ENCODE measurements at regions not wholly inside any gene's neighbourhood (a gene's known extent, or its start where the extent isn't known, plus 50 kb on each side); places are given as distances from the start of the nearest gene placed in this dataset.

- DNase-seq (ENCODE audit: low read depth in 1 of 2, low spot score in 1 of 2), result no peak
- in situ Hi-C loops (cut with HindIII; ENCODE audit: low pct_unique_long_range_greater_than_20kb, low sequenced_read_pairs), result no loop called here
- no peak for TF ChIP-seq JUND (IDR thresholded peaks at IDR 0.05; ENCODE audit: low read depth)
Observed at GRCh38 chr5:4700871-4701270, 439.3 kb upstream of the ADAMTS16 start.

DNA sequence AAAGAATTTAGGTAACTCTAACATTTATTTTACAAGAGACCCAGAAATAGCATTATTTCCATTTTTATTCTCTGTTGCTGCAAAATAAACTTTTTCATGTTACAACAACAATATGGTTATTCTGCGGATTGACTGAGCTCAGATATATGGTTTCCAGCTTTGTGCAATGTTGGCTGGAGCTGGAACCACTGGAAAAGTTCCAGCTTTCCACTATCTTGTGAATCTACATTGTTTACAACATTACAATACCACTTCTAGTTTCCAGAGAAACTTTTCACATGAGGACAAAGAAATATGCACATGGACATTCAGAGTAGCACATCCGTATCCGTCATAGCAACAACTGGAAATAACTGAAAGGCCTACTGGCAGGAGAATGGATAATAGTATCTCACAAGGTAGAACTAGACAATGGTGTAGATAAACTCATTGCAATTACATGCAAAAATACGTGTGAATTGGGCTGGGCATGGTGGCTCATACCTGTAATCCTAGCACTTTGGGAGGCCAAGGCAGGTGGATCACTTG, 436.1 kb upstream of the ADAMTS16 start:
- no peak for DNase-seq (ENCODE audit: low read depth in 1 of 2, low spot score in 1 of 2)
- no peak for TF ChIP-seq JUND (IDR thresholded peaks at IDR 0.05; ENCODE audit: low read depth)
- in situ Hi-C loops (cut with HindIII; ENCODE audit: low pct_unique_long_range_greater_than_20kb, low sequenced_read_pairs), result no loop called here

- in situ Hi-C loops (cut with HindIII; ENCODE audit: low pct_unique_long_range_greater_than_20kb, low sequenced_read_pairs), result no loop called here
- TF ChIP-seq JUND (IDR thresholded peaks at IDR 0.05; ENCODE audit: low read depth), result no peak
- DNase-seq (ENCODE audit: low read depth in 1 of 2, low spot score in 1 of 2), result no peak
Observed at GRCh38 chr5:4704951-4705350, 435.2 kb upstream of the ADAMTS16 start.

- in situ Hi-C loops (cut with HindIII; ENCODE audit: low pct_unique_long_range_greater_than_20kb, low sequenced_read_pairs), result no loop called here
- no peak for DNase-seq (ENCODE audit: low read depth in 1 of 2, low spot score in 1 of 2)
- no peak for TF ChIP-seq JUND (IDR thresholded peaks at IDR 0.05; ENCODE audit: low read depth)
Observed at GRCh38 chr5:4716781-4717180, 423.3 kb upstream of the ADAMTS16 start.

DNA sequence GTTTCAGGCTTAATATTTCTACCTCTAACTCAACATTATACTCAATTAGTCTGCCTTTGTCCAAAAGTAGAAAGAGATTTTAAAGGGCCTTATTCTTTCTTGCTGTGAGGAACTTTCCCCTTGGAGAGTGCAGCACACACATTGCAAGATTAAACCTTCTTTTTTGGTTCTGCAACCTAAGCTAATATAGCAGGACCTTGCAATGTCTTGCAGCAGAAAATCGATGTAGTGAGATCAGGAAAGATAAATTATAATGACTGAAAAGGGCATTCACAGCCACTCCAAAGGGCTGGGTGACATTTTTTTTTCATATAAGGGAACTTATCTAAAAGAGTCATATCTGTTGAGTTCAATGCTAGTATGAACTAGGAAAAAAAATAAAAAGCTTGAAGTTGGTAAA, 422.7 kb upstream of the ADAMTS16 start:
- TF ChIP-seq JUND (IDR thresholded peaks at IDR 0.05; ENCODE audit: low read depth), result no peak
- in situ Hi-C loops (cut with HindIII; ENCODE audit: low pct_unique_long_range_greater_than_20kb, low sequenced_read_pairs), result no loop called here
- no peak for DNase-seq (ENCODE audit: low read depth in 1 of 2, low spot score in 1 of 2)

- in situ Hi-C loops (cut with HindIII; ENCODE audit: low pct_unique_long_range_greater_than_20kb, low sequenced_read_pairs), result no loop called here
Observed at GRCh38 chr5:4720831-4721230, 419.3 kb upstream of the ADAMTS16 start.

GRCh38 chr5:4722886-4723285, 417.2 kb upstream of the ADAMTS16 start:
- no peak for DNase-seq (ENCODE audit: low read depth in 1 of 2, low spot score in 1 of 2)
- TF ChIP-seq JUND (IDR thresholded peaks at IDR 0.05; ENCODE audit: low read depth), result no peak
- in situ Hi-C loops (cut with HindIII; ENCODE audit: low pct_unique_long_range_greater_than_20kb, low sequenced_read_pairs), result no loop called here

More at GRCh38 chr5:4720831-4721230, 419.3 kb upstream of the ADAMTS16 start:
- TF ChIP-seq JUND (IDR thresholded peaks at IDR 0.05; ENCODE audit: low read depth), result no peak
- DNase-seq (ENCODE audit: low read depth in 1 of 2, low spot score in 1 of 2), result no peak

- no peak for TF ChIP-seq JUND (IDR thresholded peaks at IDR 0.05; ENCODE audit: low read depth)
- in situ Hi-C loops (cut with HindIII; ENCODE audit: low pct_unique_long_range_greater_than_20kb, low sequenced_read_pairs), result no loop called here
- no peak for DNase-seq (ENCODE audit: low read depth in 1 of 2, low spot score in 1 of 2)
Observed at GRCh38 chr5:4725594-4725993, 414.5 kb upstream of the ADAMTS16 start.

DNA sequence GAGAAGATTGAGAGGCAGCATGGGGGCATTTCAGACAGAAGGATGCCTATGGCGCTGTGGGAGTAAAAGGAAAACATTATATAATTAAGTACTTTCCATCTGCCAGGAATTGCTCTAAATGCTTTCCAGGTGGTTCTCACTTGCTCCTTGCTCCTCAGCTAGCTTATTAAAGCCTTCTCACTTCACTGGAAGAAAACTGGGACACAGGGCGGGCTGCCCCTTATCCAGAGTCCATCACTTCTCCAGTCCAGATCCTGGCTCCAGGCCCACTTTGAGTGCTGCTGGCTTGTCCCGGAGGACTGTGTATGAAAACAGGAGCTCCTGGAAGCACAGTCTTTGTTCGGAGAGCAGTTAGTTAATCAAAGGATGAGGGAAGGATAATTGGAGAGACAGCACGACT, 409.9 kb upstream of the ADAMTS16 start:
- TF ChIP-seq JUND (IDR thresholded peaks at IDR 0.05; ENCODE audit: low read depth), result no peak
- in situ Hi-C loops (cut with HindIII; ENCODE audit: low pct_unique_long_range_greater_than_20kb, low sequenced_read_pairs), result no loop called here
- DNase-seq (ENCODE audit: low read depth in 1 of 2, low spot score in 1 of 2), result no peak

DNA sequence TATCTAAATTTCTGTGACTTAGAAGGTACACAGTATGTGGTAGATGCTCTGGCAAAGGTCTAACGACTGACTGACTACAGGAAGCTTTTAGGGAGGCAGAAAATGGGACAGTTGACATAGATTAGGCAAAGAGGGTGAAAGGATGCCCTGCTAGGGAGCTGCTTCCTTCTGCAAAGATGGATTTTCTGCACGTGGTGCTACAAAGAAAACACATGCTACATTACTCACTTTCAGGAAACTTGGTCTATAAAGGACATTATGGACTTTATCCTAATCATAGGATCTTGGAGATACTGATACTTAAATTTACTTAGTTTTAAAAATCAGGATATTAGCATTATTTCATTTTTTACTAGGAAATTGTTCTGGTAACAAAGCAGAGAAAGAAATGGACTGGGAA, 405.8 kb upstream of the ADAMTS16 start:
- no peak for TF ChIP-seq JUND (IDR thresholded peaks at IDR 0.05; ENCODE audit: low read depth)
- in situ Hi-C loops (cut with HindIII; ENCODE audit: low pct_unique_long_range_greater_than_20kb, low sequenced_read_pairs), result no loop called here
- no peak for DNase-seq (ENCODE audit: low read depth in 1 of 2, low spot score in 1 of 2)

DNA sequence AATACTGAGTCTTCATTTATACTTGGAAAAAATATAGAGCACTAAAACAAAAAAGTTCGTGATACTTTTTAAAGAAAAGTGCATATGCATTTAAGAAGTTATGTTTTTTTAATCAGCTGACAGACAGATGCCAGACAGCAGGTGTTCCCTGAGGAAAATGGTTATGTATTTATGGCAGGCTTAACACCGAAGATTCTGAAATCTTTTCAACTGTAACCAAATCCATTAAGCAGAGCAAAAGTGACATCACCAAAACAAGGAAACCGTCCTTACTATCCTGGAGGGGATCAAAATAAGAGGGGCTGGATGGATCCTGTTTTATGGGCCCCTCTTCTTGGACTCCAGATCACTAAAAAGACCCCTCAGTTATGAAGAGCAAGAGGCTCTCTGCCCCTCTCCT, 404.9 kb upstream of the ADAMTS16 start:
- no peak for TF ChIP-seq JUND (IDR thresholded peaks at IDR 0.05; ENCODE audit: low read depth)
- in situ Hi-C loops (cut with HindIII; ENCODE audit: low pct_unique_long_range_greater_than_20kb, low sequenced_read_pairs), result no loop called here
- no peak for DNase-seq (ENCODE audit: low read depth in 1 of 2, low spot score in 1 of 2)

- no peak for DNase-seq (ENCODE audit: low read depth in 1 of 2, low spot score in 1 of 2)
- in situ Hi-C loops (cut with HindIII; ENCODE audit: low pct_unique_long_range_greater_than_20kb, low sequenced_read_pairs), result no loop called here
- TF ChIP-seq JUND (IDR thresholded peaks at IDR 0.05; ENCODE audit: low read depth), result no peak
Observed at GRCh38 chr5:4737868-4738267, 402.3 kb upstream of the ADAMTS16 start.

DNA sequence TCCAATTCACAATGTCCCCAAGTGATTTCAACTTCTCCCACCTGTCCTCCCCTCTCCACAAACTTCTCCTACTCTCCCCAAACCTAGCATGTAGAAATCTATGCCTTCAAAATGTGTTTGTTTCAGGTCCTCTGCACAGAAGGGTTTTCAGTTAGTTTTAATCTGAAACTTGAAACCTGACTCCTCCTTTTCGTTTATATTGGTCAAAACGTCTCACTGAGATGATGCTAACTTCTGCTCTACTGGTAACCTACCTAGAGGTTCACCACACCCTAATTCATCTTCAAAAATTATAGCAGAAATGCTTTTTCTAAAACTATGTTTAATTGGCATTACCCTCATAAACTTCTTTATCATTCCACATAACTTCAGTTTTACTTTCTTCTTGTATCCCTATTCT, 401.8 kb upstream of the ADAMTS16 start:
- in situ Hi-C loops (cut with HindIII; ENCODE audit: low pct_unique_long_range_greater_than_20kb, low sequenced_read_pairs), result no loop called here
- TF ChIP-seq JUND (IDR thresholded peaks at IDR 0.05; ENCODE audit: low read depth), result no peak

DNA sequence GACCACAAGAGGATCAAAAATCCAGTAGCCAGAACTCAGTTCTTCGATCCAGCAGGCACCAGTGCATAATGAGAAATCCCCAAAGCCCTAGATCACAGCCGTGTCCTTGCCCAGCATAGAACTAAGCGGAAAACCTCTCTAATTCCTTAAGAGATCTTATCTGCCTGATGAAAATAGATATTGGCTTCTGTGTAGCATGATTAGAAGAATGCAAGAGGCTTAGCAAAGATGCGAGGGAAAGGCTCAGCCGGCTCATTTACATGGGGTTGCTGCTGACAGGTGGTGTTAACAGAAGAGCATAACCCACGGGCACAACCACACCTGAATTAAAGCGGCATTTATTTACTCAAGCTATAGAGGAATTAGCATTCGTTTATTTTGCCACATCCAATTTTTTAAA, 400.0 kb upstream of the ADAMTS16 start:
- no peak for DNase-seq (ENCODE audit: low read depth in 1 of 2, low spot score in 1 of 2)
- in situ Hi-C loops (cut with HindIII; ENCODE audit: low pct_unique_long_range_greater_than_20kb, low sequenced_read_pairs), result no loop called here
- no peak for TF ChIP-seq JUND (IDR thresholded peaks at IDR 0.05; ENCODE audit: low read depth)

More for the DNA sequence above, 401.8 kb upstream of the ADAMTS16 start:
- no peak for DNase-seq (ENCODE audit: low read depth in 1 of 2, low spot score in 1 of 2)
